Stimulated activated naive CD8-positive, alpha-beta T cell treated with anti-CD3 and anti-CD28 coated beads, Interleukin-15, Interleukin-2, amounts not matched to agents 100 ng/mL and 50 ng/mL, for 24 hours (primary cell): ENCODE measurements at regions not wholly inside any gene's neighbourhood (a gene's known extent, or its start where the extent isn't known, plus 50 kb on each side); places are given as distances from the start of the nearest gene placed in this dataset.

Experiments
- H3K27ac Mint-ChIP-seq: one replicate; pipeline ENCODE4 v1.8.0; 2021; ENCODE audit warnings: mild to moderate bottlenecking, mixed read lengths
- H3K27me3 Mint-ChIP-seq: one replicate; pipeline ENCODE4 v1.8.0; 2021; ENCODE audit warnings: mixed read lengths
- H3K36me3 Mint-ChIP-seq: one replicate; pipeline ENCODE4 v1.8.0; 2021; ENCODE audit warnings: low read depth, mixed read lengths
- H3K4me1 Mint-ChIP-seq: one replicate; pipeline ENCODE4 v1.8.0; 2021; ENCODE audit warnings: low read depth, mixed read lengths
- H3K4me3 Mint-ChIP-seq: one replicate; pipeline ENCODE4 v1.8.0; 2021; ENCODE audit warnings: mild to moderate bottlenecking, mixed read lengths
- H3K9me3 Mint-ChIP-seq: one replicate; pipeline ENCODE4 v1.8.0; 2021; ENCODE audit warnings: mixed read lengths

GRCh38 chr2:234145511-234145910 lies 95.0 kb downstream of the SPP2 start:
- Mint-ChIP-seq H3K27me3 (no peaks in the 10 kb centered on the region), H3K4me1 (peaks cover 42% of the 10 kb centered on the region), H3K9me3 (no peaks in the 10 kb centered on the region), H3K4me3 (no peak overlapping the region), H3K36me3 (no peaks in the 10 kb centered on the region), H3K27ac (no peak overlapping the region)

- Mint-ChIP-seq H3K36me3 (no peaks in the 10 kb centered on the region), H3K27me3 (no peaks in the 10 kb centered on the region), H3K9me3 (no peaks in the 10 kb centered on the region), H3K27ac (no peak overlapping the region), H3K4me3 (no peak overlapping the region), H3K4me1 (peaks cover 42% of the 10 kb centered on the region)
Observed at GRCh38 chr2:234145057-234145456, 94.6 kb downstream of the SPP2 start.

- peaks cover 36% of the 10 kb centered on the region for H3K4me1 Mint-ChIP-seq
- no peaks in the 10 kb centered on the region for H3K36me3 Mint-ChIP-seq
- no peaks in the 10 kb centered on the region for H3K27me3 Mint-ChIP-seq
- H3K4me3 Mint-ChIP-seq: no peak overlapping the region
- H3K9me3 Mint-ChIP-seq: no peaks in the 10 kb centered on the region
- no peak overlapping the region for H3K27ac Mint-ChIP-seq
Observed at GRCh38 chr2:234143896-234144295, 93.4 kb downstream of the SPP2 start.

GRCh38 chr2:234142530-234142929 lies 92.0 kb downstream of the SPP2 start:
- H3K4me1 Mint-ChIP-seq: peaks cover 25% of the 10 kb centered on the region

GRCh38 chr2:234139755-234140154 lies 89.3 kb downstream of the SPP2 start:
- Mint-ChIP-seq H3K27ac (no peak overlapping the region), H3K4me1 (peaks cover 33% of the 10 kb centered on the region), H3K27me3 (no peaks in the 10 kb centered on the region), H3K4me3 (no peak overlapping the region), H3K9me3 (no peaks in the 10 kb centered on the region), H3K36me3 (no peaks in the 10 kb centered on the region)

More at GRCh38 chr2:234142530-234142929, 92.0 kb downstream of the SPP2 start:
- Mint-ChIP-seq H3K36me3 (no peaks in the 10 kb centered on the region), H3K27ac (no peak overlapping the region), H3K27me3 (no peaks in the 10 kb centered on the region), H3K9me3 (no peaks in the 10 kb centered on the region), H3K4me3 (no peak overlapping the region)

GRCh38 chr2:234138836-234139235 lies 88.3 kb downstream of the SPP2 start:
- Mint-ChIP-seq H3K4me3 (no peak overlapping the region), H3K9me3 (no peaks in the 10 kb centered on the region), H3K27me3 (no peaks in the 10 kb centered on the region), H3K4me1 (peaks cover 27% of the 10 kb centered on the region), H3K27ac (no peak overlapping the region), H3K36me3 (no peaks in the 10 kb centered on the region)

GRCh38 chr2:234137400-234138014 lies 87.0 kb downstream of the SPP2 start:
- no peaks in the 10 kb centered on the region for H3K36me3 Mint-ChIP-seq
- no peak overlapping the region for H3K27ac Mint-ChIP-seq
- no peak overlapping the region for H3K4me3 Mint-ChIP-seq
- H3K4me1 Mint-ChIP-seq: peaks cover 24% of the 10 kb centered on the region
- no peaks in the 10 kb centered on the region for H3K27me3 Mint-ChIP-seq
- no peaks in the 10 kb centered on the region for H3K9me3 Mint-ChIP-seq

- H3K36me3 Mint-ChIP-seq: no peaks in the 10 kb centered on the region
- peak overlapping the region; percentile 39 for H3K27ac Mint-ChIP-seq
- no peak overlapping the region for H3K4me3 Mint-ChIP-seq
- H3K27me3 Mint-ChIP-seq: no peaks in the 10 kb centered on the region
- H3K9me3 Mint-ChIP-seq: no peaks in the 10 kb centered on the region
- H3K4me1 Mint-ChIP-seq: peaks cover 24% of the 10 kb centered on the region
Observed at GRCh38 chr2:234136461-234136860, 86.0 kb downstream of the SPP2 start.

- Mint-ChIP-seq H3K9me3 (no peaks in the 10 kb centered on the region), H3K27ac (no peak overlapping the region), H3K36me3 (no peaks in the 10 kb centered on the region), H3K27me3 (no peaks in the 10 kb centered on the region), H3K4me1 (peaks cover 24% of the 10 kb centered on the region), H3K4me3 (no peak overlapping the region)
Observed at GRCh38 chr2:234135750-234136221, 85.3 kb downstream of the SPP2 start.

- Mint-ChIP-seq H3K4me1 (peaks cover 24% of the 10 kb centered on the region), H3K4me3 (no peak overlapping the region), H3K36me3 (no peaks in the 10 kb centered on the region), H3K27ac (no peak overlapping the region), H3K9me3 (no peaks in the 10 kb centered on the region), H3K27me3 (no peaks in the 10 kb centered on the region)
Observed at GRCh38 chr2:234134496-234134895, 84.0 kb downstream of the SPP2 start.

- Mint-ChIP-seq H3K9me3 (no peaks in the 10 kb centered on the region), H3K27me3 (no peaks in the 10 kb centered on the region), H3K4me3 (no peak overlapping the region), H3K27ac (no peak overlapping the region), H3K4me1 (peaks cover 24% of the 10 kb centered on the region), H3K36me3 (no peaks in the 10 kb centered on the region)
Observed at GRCh38 chr2:234133004-234133403, 82.5 kb downstream of the SPP2 start.

- H3K4me3 Mint-ChIP-seq: no peak overlapping the region
- no peaks in the 10 kb centered on the region for H3K9me3 Mint-ChIP-seq
- H3K27ac Mint-ChIP-seq: no peak overlapping the region
- no peaks in the 10 kb centered on the region for H3K27me3 Mint-ChIP-seq
- H3K36me3 Mint-ChIP-seq: no peaks in the 10 kb centered on the region
- H3K4me1 Mint-ChIP-seq: peaks cover 4% of the 10 kb centered on the region
Observed at GRCh38 chr2:234130777-234131181, 80.3 kb downstream of the SPP2 start.

GRCh38 chr2:234128606-234129005 lies 78.1 kb downstream of the SPP2 start:
- Mint-ChIP-seq H3K36me3 (no peaks in the 10 kb centered on the region), H3K27me3 (no peaks in the 10 kb centered on the region), H3K4me3 (no peak overlapping the region), H3K27ac (no peak overlapping the region), H3K4me1 (no peaks in the 10 kb centered on the region), H3K9me3 (no peaks in the 10 kb centered on the region)
